Endothelial cell of umbilical vein (primary cell): ENCODE measurements at regions not wholly inside any gene's neighbourhood (a gene's known extent, or its start where the extent isn't known, plus 50 kb on each side); places are given as distances from the start of the nearest gene placed in this dataset.

Experiments used
- BruUV-seq: library from RNA; stranded (reverse); fragments of 400-500 nt; replicated peaks from 2 replicates; lab custom pipeline; 2021; lab: Mats Ljungman, UMichigan
- CTCF ChIA-PET: fragments of 300-600, 350-600 bp; sonication (Branson Sonifier 250); formaldehyde crosslinking; loops from one replicate; lab custom pipeline; 2021; ENCODE audit warnings: antibody characterized with exemption, inconsistent platforms; lab: Charles Lee
- POLR2A ChIA-PET: fragments of 300-600, 350-600 bp; sonication (Branson Sonifier 250); formaldehyde crosslinking; loops from one replicate; lab custom pipeline; 2021; ENCODE audit warnings: antibody characterized with exemption, inconsistent platforms; lab: Charles Lee
- DNase-seq: peaks from one replicate; pipeline ENCODE4 v3.0.0-alpha.2; 2011; ENCODE audit warnings: low read depth, low spot score
- FAIRE-seq: peaks from 2 replicates; lab custom pipeline; 2011; peaks lifted over from hg19 to GRCh38; lab: Jason Lieb, UNC
- H2AFZ ChIP-seq: 2 replicates; pipeline ENCODE4 v1.6.0; 2012; ENCODE audit warnings: low read depth, low read length, control low read depth, inconsistent platforms
- H3K27ac ChIP-seq: 2 replicates; pipeline ENCODE4 v1.5.1; 2011; ENCODE audit warnings: low read depth, mild to moderate bottlenecking, control low read depth, low read length, moderate library complexity; ENCODE audit not compliant: insufficient read depth
- H3K27me3 ChIP-seq, 2 experiments: 2 replicates each; pipeline versions ENCODE4 v1.6.0 to v1.6.1; 2011; ENCODE audit warnings: low read length in 2 of 2, mixed read lengths in 1 of 2; ENCODE audit not compliant: control insufficient read depth in 2 of 2, insufficient read depth in 2 of 2
- H3K36me3 ChIP-seq, 2 experiments: 2 replicates in 1 of 2; 3 replicates in 1 of 2; pipeline ENCODE4 v1.5.1; 2011; ENCODE audit warnings: low read length in 2 of 2, mild to moderate bottlenecking in 1 of 2, moderate library complexity in 1 of 2; ENCODE audit not compliant: control insufficient read depth in 2 of 2, insufficient read depth in 2 of 2; ENCODE audit errors: extremely low read depth in 1 of 2
- H3K4me1 ChIP-seq: 3 replicates; pipeline ENCODE4 v1.5.1; 2011; ENCODE audit warnings: mild to moderate bottlenecking, low read length; ENCODE audit not compliant: control insufficient read depth, insufficient read depth; ENCODE audit errors: extremely low read depth
- H3K4me2 ChIP-seq: 2 replicates; pipeline ENCODE4 v1.6.1; 2011; ENCODE audit warnings: low read length, control low read depth, mixed read lengths; ENCODE audit not compliant: insufficient read depth
- H3K4me3 ChIP-seq, 3 experiments: fragments of 200-600 bp in 1 of 3; sonication (generic), shearing (Covaris generic) in 1 of 3; replicated peaks in 1 of 3; 2 replicates each; pipeline ENCODE4 v1.5.1; 2011 to 2016; ENCODE audit warnings: control low read depth in 3 of 3, low read length in 3 of 3, mild to moderate bottlenecking in 2 of 3, inconsistent platforms in 1 of 3, low read depth in 1 of 3, moderate library complexity in 1 of 3; ENCODE audit not compliant: insufficient read depth in 1 of 3
- H3K79me2 ChIP-seq: 2 replicates; pipeline ENCODE4 v1.6.0; 2012; ENCODE audit warnings: low read length, inconsistent platforms; ENCODE audit not compliant: control insufficient read depth, insufficient read depth
- H3K9ac ChIP-seq: replicated peaks from 2 replicates; pipeline ENCODE3; 2011; ENCODE audit warnings: low read length, control low read depth; ENCODE audit not compliant: insufficient read depth; ENCODE audit errors: extremely low read depth
- H3K9me1 ChIP-seq: replicated peaks from 3 replicates; pipeline ENCODE4 v1.6.0; 2011; ENCODE audit warnings: mild to moderate bottlenecking, low read length; ENCODE audit not compliant: control insufficient read depth, insufficient read depth; ENCODE audit errors: extremely low read depth
- H3K9me3 ChIP-seq: replicated peaks from 2 replicates; pipeline ENCODE4 v1.5.1; 2012; ENCODE audit warnings: low read length, inconsistent platforms; ENCODE audit not compliant: control insufficient read depth, insufficient read depth
- H4K20me1 ChIP-seq: replicated peaks from 2 replicates; pipeline ENCODE3; 2011; ENCODE audit warnings: mild to moderate bottlenecking, low read length; ENCODE audit not compliant: control insufficient read depth, insufficient read depth; ENCODE audit errors: extremely low read depth
- EZH2 ChIP-seq: IDR thresholded peaks from 2 replicates; pipeline ENCODE4 v1.6.1; 2012; ENCODE audit warnings: borderline replicate concordance, low read depth, mild to moderate bottlenecking, moderate library complexity, low read length, inconsistent platforms; ENCODE audit not compliant: severe bottlenecking
- FOS ChIP-seq: IDR thresholded peaks from 2 replicates; pipeline ENCODE4 v1.6.1; 2011; ENCODE audit warnings: mild to moderate bottlenecking, low read length, moderate library complexity, borderline replicate concordance; ENCODE audit not compliant: insufficient read depth
- GATA2 ChIP-seq: IDR thresholded peaks from 2 replicates; pipeline ENCODE4 v1.7.0; 2011; ENCODE audit warnings: low read depth, mild to moderate bottlenecking, moderate library complexity, mixed read lengths, low read length; ENCODE audit not compliant: insufficient read length, insufficient read depth
- JUN ChIP-seq: IDR thresholded peaks from 2 replicates; pipeline ENCODE4 v1.6.1; 2011; ENCODE audit warnings: borderline replicate concordance, low read depth; ENCODE audit not compliant: insufficient read length, insufficient read depth
- MAX ChIP-seq: IDR thresholded peaks from 2 replicates; pipeline ENCODE4 v1.6.1; 2011; ENCODE audit not compliant: insufficient read depth, insufficient read length
- MYC ChIP-seq: IDR thresholded peaks from one replicate; pipeline ENCODE4 v1.6.1; 2011; ENCODE audit warnings: mild to moderate bottlenecking, low read depth, low read length
- POLR2A ChIP-seq: IDR thresholded peaks from 2 replicates; pipeline ENCODE4 v1.6.1; 2012; ENCODE audit warnings: low read depth, mild to moderate bottlenecking, control low read depth, low read length
- POLR2AphosphoS5 ChIP-seq: IDR thresholded peaks from 2 replicates; pipeline ENCODE4 v1.6.1; 2012; ENCODE audit warnings: low read depth, mild to moderate bottlenecking, control low read depth, low read length, moderate library complexity; ENCODE audit not compliant: insufficient read depth
- dilution Hi-C: fragments of 300-500 bp; cut with MboI; formaldehyde crosslinking; loops from one replicate; pipeline ENCODE4 v1.15.0; 2019; ENCODE audit warnings: low sequenced_read_pairs; ENCODE audit not compliant: extremely low pct_ligation_motif_present
- intact Hi-C: fragments of 100-400 bp; cut with micrococcal nuclease; formaldehyde crosslinking; loops from one replicate; pipeline ENCODE4 v1.10.0; 2022
- TF ChIP-seq, protein P1 (sequence below), 2 donors: IDR thresholded peaks; 1 replicate in 1 of 2; 2 replicates in 1 of 2; pipeline ENCODE4 v1.5.1; 2011; ENCODE audit warnings: low read length in 2 of 2, mild to moderate bottlenecking in 2 of 2, moderate library complexity in 2 of 2, control low read depth in 1 of 2, inconsistent platforms in 1 of 2, low read depth in 1 of 2; ENCODE audit not compliant: insufficient read depth in 1 of 2; ENCODE audit errors: extremely low read depth in 1 of 2

GRCh38 chr3:194877291-194878119 is 191.8 kb downstream of the FAM43A start:
- TF ChIP-seq MAX (no peak), POLR2A (no peak), EZH2 (no peak), JUN (no peak), MYC (no peak), GATA2 (no peak), POLR2AphosphoS5 (no peak), FOS (no peak)
- TF ChIP-seq, protein P1, sequence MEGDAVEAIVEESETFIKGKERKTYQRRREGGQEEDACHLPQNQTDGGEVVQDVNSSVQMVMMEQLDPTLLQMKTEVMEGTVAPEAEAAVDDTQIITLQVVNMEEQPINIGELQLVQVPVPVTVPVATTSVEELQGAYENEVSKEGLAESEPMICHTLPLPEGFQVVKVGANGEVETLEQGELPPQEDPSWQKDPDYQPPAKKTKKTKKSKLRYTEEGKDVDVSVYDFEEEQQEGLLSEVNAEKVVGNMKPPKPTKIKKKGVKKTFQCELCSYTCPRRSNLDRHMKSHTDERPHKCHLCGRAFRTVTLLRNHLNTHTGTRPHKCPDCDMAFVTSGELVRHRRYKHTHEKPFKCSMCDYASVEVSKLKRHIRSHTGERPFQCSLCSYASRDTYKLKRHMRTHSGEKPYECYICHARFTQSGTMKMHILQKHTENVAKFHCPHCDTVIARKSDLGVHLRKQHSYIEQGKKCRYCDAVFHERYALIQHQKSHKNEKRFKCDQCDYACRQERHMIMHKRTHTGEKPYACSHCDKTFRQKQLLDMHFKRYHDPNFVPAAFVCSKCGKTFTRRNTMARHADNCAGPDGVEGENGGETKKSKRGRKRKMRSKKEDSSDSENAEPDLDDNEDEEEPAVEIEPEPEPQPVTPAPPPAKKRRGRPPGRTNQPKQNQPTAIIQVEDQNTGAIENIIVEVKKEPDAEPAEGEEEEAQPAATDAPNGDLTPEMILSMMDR (IDR thresholded peaks at IDR 0.05; ENCODE audit: extremely low read depth in 1 of 2, insufficient read depth in 1 of 2, low read depth in 1 of 2, low read length in 2 of 2) = no peak
- POLR2A ChIA-PET = no interaction called here
- Histone ChIP-seq H3K9ac (no peak overlapping the region), H2AFZ (no peak overlapping the region), H3K27ac (no peak overlapping the region), H3K4me3 (no peak overlapping the region), H3K9me1 (no peaks in the 10 kb centered on the region), H3K4me1 (peaks cover 19% of the 10 kb centered on the region), H3K4me2 (no peak overlapping the region), H3K36me3 (no peaks in the 10 kb centered on the region), H4K20me1 (no peaks in the 10 kb centered on the region), H3K9me3 (no peaks in the 10 kb centered on the region), H3K79me2 (no peaks in the 10 kb centered on the region), H3K27me3 (no peaks in the 10 kb centered on the region)
- CTCF ChIA-PET = interaction anchor here (1.8 kb wide), 1 partner anchor 10 kb away, joined by 4 read pairs; no protein-coding TSS in a partner anchor
- intact Hi-C loops (no loop called here), dilution Hi-C loops (no loop called here)
- FAIRE-seq (no peak), DNase-seq (no peak)
- BruUV-seq = no TSS peak
